GM18867 (cell line): ENCODE measurements at regions not wholly inside any gene's neighbourhood (a gene's known extent, or its start where the extent isn't known, plus 50 kb on each side); places are given as distances from the start of the nearest gene placed in this dataset.

Source experiments
- ATAC-seq: cut with Tn5 transposase; IDR thresholded peaks from one replicate; pipeline ENCODE4 v1.9.1; 2021; ENCODE audit warnings: mild to moderate bottlenecking, moderate library complexity; ENCODE audit not compliant: unreplicated experiment

- no peak for ATAC-seq
These were observed 512.7 kb downstream of the DHX35 start for GRCh38 chr20:39474879-39475278.

GRCh38 chr20:39473536-39473935 lies 511.4 kb downstream of the DHX35 start:
- ATAC-seq = no peak

GRCh38 chr20:39468703-39469102 lies 506.6 kb downstream of the DHX35 start:
- ATAC-seq = no peak

GRCh38 chr20:39464238-39464637 lies 502.1 kb downstream of the DHX35 start:
- no peak for ATAC-seq

- ATAC-seq = no peak
These were observed 500.3 kb downstream of the DHX35 start for GRCh38 chr20:39462416-39462945.

- ATAC-seq = no peak
These were observed 496.3 kb downstream of the DHX35 start for GRCh38 chr20:39458452-39458851.

- no peak for ATAC-seq
These were observed 491.7 kb downstream of the DHX35 start for GRCh38 chr20:39453890-39454289.

- ATAC-seq = no peak
These were observed 490.6 kb downstream of the DHX35 start for GRCh38 chr20:39452583-39453340.

GRCh38 chr20:39451386-39451785 lies 489.2 kb downstream of the DHX35 start:
- no peak for ATAC-seq

GRCh38 chr20:39446397-39446796 lies 484.3 kb downstream of the DHX35 start:
- ATAC-seq = no peak

- ATAC-seq = no peak
These were observed 483.0 kb downstream of the DHX35 start for GRCh38 chr20:39445095-39445494.

- ATAC-seq = no peak
These were observed 471.3 kb downstream of the DHX35 start for GRCh38 chr20:39433466-39433865.

GRCh38 chr20:39431091-39431880 lies 469.1 kb downstream of the DHX35 start:
- ATAC-seq = no peak

- no peak for ATAC-seq
These were observed 467.6 kb downstream of the DHX35 start for GRCh38 chr20:39429726-39430125.

GRCh38 chr20:39424962-39425678 lies 463.0 kb downstream of the DHX35 start:
- no peak for ATAC-seq

GRCh38 chr20:39421571-39422105 lies 459.5 kb downstream of the DHX35 start:
- ATAC-seq = no peak

- no peak for ATAC-seq
These were observed 449.9 kb downstream of the DHX35 start for GRCh38 chr20:39412091-39412490.

- no peak for ATAC-seq
These were observed 437.3 kb downstream of the DHX35 start for GRCh38 chr20:39399463-39399862.

- ATAC-seq = no peak
These were observed 436.5 kb downstream of the DHX35 start for GRCh38 chr20:39398656-39399055.

GRCh38 chr20:39397646-39398045 lies 435.5 kb downstream of the DHX35 start:
- ATAC-seq = no peak
